ENCODE measurements at regions not wholly inside any gene's neighbourhood (a gene's known extent, or its start where the extent isn't known, plus 50 kb on each side); places are given as distances from the start of the nearest gene placed in this dataset.

DNA sequence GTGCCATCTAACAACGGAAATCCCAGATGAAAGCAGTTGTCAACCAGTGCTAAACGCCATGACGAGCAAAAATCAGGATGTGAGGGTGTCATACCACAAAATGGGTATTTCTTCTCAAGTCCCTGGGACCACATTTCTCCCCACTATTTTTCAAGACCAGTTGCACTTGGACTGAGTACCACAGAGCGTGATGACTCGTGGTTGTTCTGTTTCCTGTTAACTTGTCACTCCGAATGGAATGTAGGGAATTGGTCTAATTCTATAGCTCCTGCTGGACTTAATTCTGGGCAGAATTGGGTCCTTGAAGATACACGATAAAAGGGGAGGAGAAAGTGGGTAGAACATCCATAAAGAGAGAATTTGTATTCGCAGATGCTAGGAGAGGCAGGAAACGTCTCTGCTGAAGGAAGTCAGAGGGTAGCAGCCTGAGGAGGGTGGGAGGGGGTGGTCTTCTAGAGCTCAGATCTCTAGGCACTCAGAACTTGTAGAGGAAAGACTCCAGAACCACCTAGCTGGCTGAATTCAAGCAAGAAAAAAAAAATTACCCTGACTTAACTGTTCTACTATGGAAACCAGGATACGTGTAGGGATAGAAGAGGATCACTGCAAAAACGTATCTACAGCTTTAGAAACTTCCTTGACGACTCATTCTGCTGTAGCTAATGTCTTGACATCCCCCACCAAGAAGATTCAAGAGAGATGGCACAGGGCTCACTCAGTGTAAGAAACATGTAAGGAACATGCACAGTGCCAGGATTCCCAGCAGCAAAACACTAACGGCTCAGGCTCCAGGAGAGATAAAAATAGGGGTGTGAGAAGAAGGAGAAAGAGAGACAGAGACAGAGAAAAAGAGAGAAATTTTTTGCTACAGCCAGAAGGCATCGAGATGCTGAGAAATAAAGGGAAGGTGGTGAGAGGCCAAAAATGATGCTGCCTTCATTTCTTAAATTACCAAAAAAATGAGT, 494.7 kb downstream of the CD83 start:
- no peak for TF ChIP-seq CTCF (IDR thresholded peaks at IDR 0.05; ENCODE audit: insufficient read depth in 1 of 2, low read depth in 1 of 2, low read length in 1 of 2, severe bottlenecking in 1 of 2, unreplicated experiment in 1 of 2)
- Mint-ChIP-seq H3K36me3 (ENCODE audit: insufficient read depth, unreplicated experiment) (no peaks in the 10 kb centered on the region), H3K4me1 (ENCODE audit: low read depth, unreplicated experiment) (no peaks in the 10 kb centered on the region), H3K4me3 (ENCODE audit: unreplicated experiment) (no peak overlapping the region), H3K27me3 (ENCODE audit: insufficient read depth, unreplicated experiment) (peaks cover 2% of the 10 kb centered on the region), H3K9me3 (ENCODE audit: unreplicated experiment) (no peaks in the 10 kb centered on the region), H3K27ac (ENCODE audit: unreplicated experiment) (no peak overlapping the region)
- Histone ChIP-seq H3K9me3 (peaks cover 3% of the 10 kb centered on the region; the same call in 1 of the 2 replicates), H3K4me3 (ENCODE audit: low read depth, low read length) (no peak overlapping the region), H3K27me3 (replicated peaks; ENCODE audit: control insufficient read depth, insufficient read depth, low read length) (no peaks in the 10 kb centered on the region), H3K4me1 (no peaks in the 10 kb centered on the region), H3K36me3 (ENCODE audit: control insufficient read depth, insufficient read depth, low read length) (no peaks in the 10 kb centered on the region)
- no peak for DNase-seq
- ChIA-PET CTCF (no interaction called here), POLR2A (interaction anchor here (0.7 kb wide), 1 partner anchor 84 kb away, joined by 10 read pairs; no protein-coding TSS in a partner anchor)
- BruUV-seq (replicated peaks), result no TSS peak
- intact Hi-C loops (cut with micrococcal nuclease; ENCODE audit: unreplicated experiment), result no loop called here

- Mint-ChIP-seq H3K27ac (ENCODE audit: unreplicated experiment) (no peak overlapping the region), H3K9me3 (ENCODE audit: unreplicated experiment) (no peaks in the 10 kb centered on the region), H3K36me3 (ENCODE audit: insufficient read depth, unreplicated experiment) (no peaks in the 10 kb centered on the region), H3K4me3 (ENCODE audit: unreplicated experiment) (no peak overlapping the region), H3K27me3 (ENCODE audit: insufficient read depth, unreplicated experiment) (peaks cover 2% of the 10 kb centered on the region), H3K4me1 (ENCODE audit: low read depth, unreplicated experiment) (peaks cover 7% of the 10 kb centered on the region)
- ChIA-PET POLR2A (no interaction called here), CTCF (no interaction called here)
- Histone ChIP-seq H3K27me3 (replicated peaks; ENCODE audit: control insufficient read depth, insufficient read depth, low read length) (no peaks in the 10 kb centered on the region), H3K9me3 (peaks cover 3% of the 10 kb centered on the region; the same call in 1 of the 2 replicates), H3K4me3 (ENCODE audit: low read depth, low read length) (no peak overlapping the region), H3K36me3 (ENCODE audit: control insufficient read depth, insufficient read depth, low read length) (no peaks in the 10 kb centered on the region), H3K4me1 (no peaks in the 10 kb centered on the region)
- intact Hi-C loops (cut with micrococcal nuclease; ENCODE audit: unreplicated experiment), result no loop called here
- no peak for TF ChIP-seq CTCF (IDR thresholded peaks at IDR 0.05; ENCODE audit: insufficient read depth in 1 of 2, low read depth in 1 of 2, low read length in 1 of 2, severe bottlenecking in 1 of 2, unreplicated experiment in 1 of 2)
- no TSS peak for BruUV-seq (replicated peaks)
- DNase-seq, result no peak
Observed at GRCh38 chr6:14614631-14615030, 497.1 kb downstream of the CD83 start.

DNA sequence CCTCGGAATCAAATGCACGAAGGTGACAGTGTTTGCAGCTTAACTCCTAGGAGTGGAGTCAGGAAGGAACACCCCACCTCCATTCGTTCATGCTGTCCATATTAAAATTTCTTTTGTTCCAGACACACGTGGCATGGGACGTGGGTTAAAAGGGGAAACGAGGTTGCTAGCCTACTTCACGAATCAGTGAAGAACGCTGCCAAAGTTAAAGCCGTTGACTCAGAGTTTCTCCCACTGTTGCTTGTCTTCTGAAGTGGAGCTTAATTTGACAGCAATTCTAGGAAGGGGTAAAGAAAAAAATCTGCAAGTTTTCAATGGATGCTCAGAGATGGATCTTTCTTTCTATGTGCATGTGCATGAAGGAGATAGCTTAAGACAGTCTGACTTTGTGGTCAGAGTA, 499.1 kb downstream of the CD83 start:
- H3K36me3 ChIP-seq (ENCODE audit: control insufficient read depth, insufficient read depth, low read length), result no peaks in the 10 kb centered on the region
- Mint-ChIP-seq H3K9me3 (ENCODE audit: unreplicated experiment) (no peaks in the 10 kb centered on the region), H3K27ac (ENCODE audit: unreplicated experiment) (no peak overlapping the region), H3K4me1 (ENCODE audit: low read depth, unreplicated experiment) (peaks cover 12% of the 10 kb centered on the region), H3K36me3 (ENCODE audit: insufficient read depth, unreplicated experiment) (no peaks in the 10 kb centered on the region), H3K27me3 (ENCODE audit: insufficient read depth, unreplicated experiment) (no peaks in the 10 kb centered on the region), H3K4me3 (ENCODE audit: unreplicated experiment) (no peak overlapping the region)
- H3K27me3 ChIP-seq (replicated peaks; ENCODE audit: control insufficient read depth, insufficient read depth, low read length), result no peaks in the 10 kb centered on the region
- POLR2A ChIA-PET, result no interaction called here
- no peaks in the 10 kb centered on the region for H3K4me1 ChIP-seq
- CTCF ChIA-PET, result no interaction called here
- intact Hi-C loops (cut with micrococcal nuclease; ENCODE audit: unreplicated experiment), result no loop called here
- DNase-seq, result no peak
- peaks cover 3% of the 10 kb centered on the region; the same call in 1 of the 2 replicates for H3K9me3 ChIP-seq
- no TSS peak for BruUV-seq (replicated peaks)
- TF ChIP-seq CTCF (IDR thresholded peaks at IDR 0.05; ENCODE audit: insufficient read depth in 1 of 2, low read depth in 1 of 2, low read length in 1 of 2, severe bottlenecking in 1 of 2, unreplicated experiment in 1 of 2), result no peak
- H3K4me3 ChIP-seq (ENCODE audit: low read depth, low read length), result no peak overlapping the region

Measured in Caco-2 (cell line).